GM18502 (cell line): ENCODE measurements at regions not wholly inside any gene's neighbourhood (a gene's known extent, or its start where the extent isn't known, plus 50 kb on each side); places are given as distances from the start of the nearest gene placed in this dataset.
"Not testable (repeated sequence)": the region's sequence is repeated elsewhere in the genome, so short reads cannot be mapped to it uniquely, and the experiment has no call there.

ENCODE experiments used
- ATAC-seq: cut with Tn5 transposase; IDR thresholded peaks from one replicate; pipeline ENCODE4 v1.9.1; 2021; ENCODE audit warnings: mild to moderate bottlenecking; ENCODE audit not compliant: unreplicated experiment, poor library complexity

- no peak for ATAC-seq
These were observed 115.2 kb downstream of the ZNF37A start for GRCh38 chr10:38209332-38209731.

- not testable (repeated sequence) for ATAC-seq
These were observed 115.6 kb downstream of the ZNF37A start for GRCh38 chr10:38209748-38210147.

GRCh38 chr10:38212460-38212859 lies 118.3 kb downstream of the ZNF37A start:
- ATAC-seq = no peak

- ATAC-seq = no peak
These were observed 132.2 kb downstream of the ZNF37A start for GRCh38 chr10:38226385-38226784.

GRCh38 chr10:38228394-38228793 lies 134.3 kb downstream of the ZNF37A start:
- no peak for ATAC-seq

GRCh38 chr10:38238479-38238878 lies 144.3 kb downstream of the ZNF37A start:
- ATAC-seq = not testable (repeated sequence)

GRCh38 chr10:38242061-38242649 lies 148.0 kb downstream of the ZNF37A start:
- ATAC-seq = not testable (repeated sequence)

GRCh38 chr10:38248113-38248512 lies 154.0 kb downstream of the ZNF37A start:
- not testable (repeated sequence) for ATAC-seq

GRCh38 chr10:38252551-38252950 lies 158.4 kb downstream of the ZNF37A start:
- not testable (repeated sequence) for ATAC-seq

- ATAC-seq = not testable (repeated sequence)
These were observed 173.4 kb downstream of the ZNF37A start for GRCh38 chr10:38267555-38267954.

- ATAC-seq = not testable (repeated sequence)
These were observed 176.9 kb downstream of the ZNF37A start for GRCh38 chr10:38271031-38271430.

- not testable (repeated sequence) for ATAC-seq
These were observed 180.7 kb downstream of the ZNF37A start for GRCh38 chr10:38274879-38275278.

- ATAC-seq = not testable (repeated sequence)
These were observed 198.4 kb downstream of the ZNF37A start for GRCh38 chr10:38292560-38292959.

- not testable (repeated sequence) for ATAC-seq
These were observed 216.0 kb downstream of the ZNF37A start for GRCh38 chr10:38310111-38310510.

GRCh38 chr10:38315090-38315805 lies 221.1 kb downstream of the ZNF37A start:
- ATAC-seq = not testable (repeated sequence)

- ATAC-seq = not testable (repeated sequence)
These were observed 227.3 kb downstream of the ZNF37A start for GRCh38 chr10:38321393-38321792.

- ATAC-seq = not testable (repeated sequence)
These were observed 236.2 kb downstream of the ZNF37A start for GRCh38 chr10:38330306-38330705.

GRCh38 chr10:38331106-38331505 lies 237.0 kb downstream of the ZNF37A start:
- not testable (repeated sequence) for ATAC-seq

- not testable (repeated sequence) for ATAC-seq
These were observed 239.6 kb downstream of the ZNF37A start for GRCh38 chr10:38333699-38334098.

GRCh38 chr10:38350645-38351044 lies 256.5 kb downstream of the ZNF37A start:
- not testable (repeated sequence) for ATAC-seq

- not testable (repeated sequence) for ATAC-seq
These were observed 260.3 kb downstream of the ZNF37A start for GRCh38 chr10:38354410-38354809.
